ENCODE measurements at regions not wholly inside any gene's neighbourhood (a gene's known extent, or its start where the extent isn't known, plus 50 kb on each side); places are given as distances from the start of the nearest gene placed in this dataset.

DNA sequence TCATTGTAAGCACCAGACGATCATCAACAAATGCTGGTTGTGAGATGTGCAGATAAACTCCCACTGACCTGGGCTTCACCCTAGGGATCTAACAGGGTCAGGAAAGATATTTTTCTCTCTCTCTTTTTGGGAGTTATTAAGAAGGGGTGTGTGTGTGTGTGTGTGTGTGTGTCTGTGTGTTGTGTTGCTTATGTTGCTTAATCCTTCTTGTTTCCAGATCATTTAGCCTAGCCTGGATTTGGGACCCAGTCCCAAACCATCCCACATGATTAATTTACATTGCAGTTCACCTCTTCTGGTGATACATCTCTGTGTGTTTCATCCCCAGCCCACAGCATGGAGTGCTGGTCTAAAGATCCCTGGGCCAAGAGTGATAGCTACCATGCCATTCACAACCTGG, 122.8 kb upstream of the IPO9 start:
- ATAC-seq (no peak), DNase-seq (no peak)
- H3K27me3 ChIP-seq, result no peaks in the 10 kb centered on the region
- H3K36me3 ChIP-seq, result no peaks in the 10 kb centered on the region
- H3K4me1 ChIP-seq, result peaks cover 24 to 29% of the 10 kb centered on the region in 2 donors
- H3K4me3 ChIP-seq, result no peak overlapping the region
- in situ Hi-C loops (cut with MboI; ENCODE audit: low sequenced_read_pairs in 4 of 4), result loop anchor here in 3 of 4 donors (5.0 kb wide), 1 partner anchor 144 kb away; no protein-coding TSS in a partner anchor
- intact Hi-C loops (cut with DNase I; ENCODE audit: low total_unique reads), result no loop called here
- H3K27ac ChIP-seq, result no peak overlapping the region
- no peaks in the 10 kb centered on the region for H3K9me3 ChIP-seq
- no peak for TF ChIP-seq POLR2A (IDR thresholded peaks at IDR 0.05)
- TF ChIP-seq, protein P1, sequence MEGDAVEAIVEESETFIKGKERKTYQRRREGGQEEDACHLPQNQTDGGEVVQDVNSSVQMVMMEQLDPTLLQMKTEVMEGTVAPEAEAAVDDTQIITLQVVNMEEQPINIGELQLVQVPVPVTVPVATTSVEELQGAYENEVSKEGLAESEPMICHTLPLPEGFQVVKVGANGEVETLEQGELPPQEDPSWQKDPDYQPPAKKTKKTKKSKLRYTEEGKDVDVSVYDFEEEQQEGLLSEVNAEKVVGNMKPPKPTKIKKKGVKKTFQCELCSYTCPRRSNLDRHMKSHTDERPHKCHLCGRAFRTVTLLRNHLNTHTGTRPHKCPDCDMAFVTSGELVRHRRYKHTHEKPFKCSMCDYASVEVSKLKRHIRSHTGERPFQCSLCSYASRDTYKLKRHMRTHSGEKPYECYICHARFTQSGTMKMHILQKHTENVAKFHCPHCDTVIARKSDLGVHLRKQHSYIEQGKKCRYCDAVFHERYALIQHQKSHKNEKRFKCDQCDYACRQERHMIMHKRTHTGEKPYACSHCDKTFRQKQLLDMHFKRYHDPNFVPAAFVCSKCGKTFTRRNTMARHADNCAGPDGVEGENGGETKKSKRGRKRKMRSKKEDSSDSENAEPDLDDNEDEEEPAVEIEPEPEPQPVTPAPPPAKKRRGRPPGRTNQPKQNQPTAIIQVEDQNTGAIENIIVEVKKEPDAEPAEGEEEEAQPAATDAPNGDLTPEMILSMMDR (IDR thresholded peaks at IDR 0.05 in 4 of 5, conservative IDR thresholded peaks at IDR 0.05 in 1 of 5), result no peak

DNA sequence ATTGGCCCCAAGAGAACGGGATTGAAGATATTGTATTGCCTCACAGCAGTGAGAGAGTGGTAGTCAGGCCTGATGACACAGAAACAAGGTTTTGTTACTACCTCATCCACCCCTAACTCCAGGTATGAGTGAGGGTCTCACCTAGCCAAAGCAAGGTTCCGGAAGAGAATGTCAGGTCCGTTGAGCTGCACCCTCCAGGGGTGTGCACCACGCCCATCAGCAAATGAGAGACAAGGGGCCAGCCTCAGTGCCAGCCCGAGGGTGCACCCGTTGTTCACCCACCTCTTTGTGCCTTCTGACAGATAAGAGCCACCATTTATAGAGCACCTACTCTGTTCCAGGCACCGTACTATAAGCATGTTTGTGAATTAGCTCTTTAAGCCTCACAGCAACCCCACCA, 121.9 kb upstream of the IPO9 start:
- TF ChIP-seq POLR2A (IDR thresholded peaks at IDR 0.05), result no peak
- TF ChIP-seq, protein P1 (IDR thresholded peaks at IDR 0.05 in 4 of 5, conservative IDR thresholded peaks at IDR 0.05 in 1 of 5), result no peak
- DNase-seq (no peak), ATAC-seq (no peak)
- H3K36me3 ChIP-seq, result no peaks in the 10 kb centered on the region
- no peaks in the 10 kb centered on the region for H3K27me3 ChIP-seq
- intact Hi-C loops (cut with DNase I; ENCODE audit: low total_unique reads), result no loop called here
- no peak overlapping the region for H3K27ac ChIP-seq
- no peaks in the 10 kb centered on the region for H3K9me3 ChIP-seq
- H3K4me3 ChIP-seq, result no peak overlapping the region
- H3K4me1 ChIP-seq, result peaks cover 30 to 37% of the 10 kb centered on the region in 2 donors
- in situ Hi-C loops (cut with MboI; ENCODE audit: low sequenced_read_pairs in 4 of 4), result loop anchor here in 3 of 4 donors (5.0 kb wide), 1 partner anchor 145 kb away; no protein-coding TSS in a partner anchor

DNA sequence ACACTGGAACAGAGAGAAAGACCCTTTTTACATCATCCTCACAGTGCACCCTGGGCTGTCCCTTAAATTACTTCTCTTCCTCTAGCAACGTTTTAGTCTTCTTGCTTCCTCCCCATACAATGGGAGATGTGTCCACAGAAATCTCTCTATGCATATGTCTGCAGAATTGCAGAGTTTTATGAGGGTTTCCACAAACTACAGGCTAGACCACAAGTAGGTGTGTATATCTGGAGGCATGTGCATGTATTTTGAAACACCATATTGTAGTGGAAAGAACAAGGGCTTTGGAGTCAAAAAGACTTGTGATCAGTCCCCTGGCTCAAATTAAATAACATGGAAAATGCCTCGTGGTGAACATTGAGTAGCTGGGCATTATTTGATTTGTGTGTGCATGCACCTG, 121.3 kb upstream of the IPO9 start:
- ATAC-seq (no peak), DNase-seq (no peak)
- Histone ChIP-seq H3K4me3 (no peak overlapping the region), H3K27ac (no peak overlapping the region), H3K36me3 (no peaks in the 10 kb centered on the region), H3K27me3 (no peaks in the 10 kb centered on the region), H3K4me1 (peaks cover 31 to 37% of the 10 kb centered on the region in 2 donors), H3K9me3 (no peaks in the 10 kb centered on the region)
- in situ Hi-C loops (cut with MboI; ENCODE audit: low sequenced_read_pairs in 4 of 4), result loop anchor here in 3 of 4 donors (5.0 kb wide), 1 partner anchor 145 kb away; no protein-coding TSS in a partner anchor
- no peak for TF ChIP-seq POLR2A (IDR thresholded peaks at IDR 0.05)
- TF ChIP-seq, protein P1 (IDR thresholded peaks at IDR 0.05 in 4 of 5, conservative IDR thresholded peaks at IDR 0.05 in 1 of 5), result no peak
- intact Hi-C loops (cut with DNase I; ENCODE audit: low total_unique reads), result no loop called here

DNA sequence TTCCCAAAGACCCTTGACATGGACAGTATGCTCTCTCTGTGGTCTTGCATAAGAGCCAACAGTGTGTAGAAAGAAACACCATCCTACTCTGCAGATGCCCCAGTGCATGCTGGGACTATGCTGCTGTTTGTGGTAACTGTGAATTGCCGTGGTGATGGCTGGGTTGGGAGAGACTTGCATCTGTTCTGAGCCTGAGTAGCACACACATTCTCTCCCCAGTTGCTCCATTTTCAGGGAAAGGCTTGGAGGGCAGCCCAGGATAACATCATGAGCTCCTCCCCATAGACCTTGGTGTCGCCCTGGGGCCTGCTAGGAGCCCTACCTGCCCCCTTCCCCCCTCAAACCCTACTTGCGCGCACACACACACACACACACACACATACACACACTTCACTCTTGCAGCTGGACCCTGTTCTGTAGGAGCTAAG, 120.9 kb upstream of the IPO9 start:
- intact Hi-C loops (cut with DNase I; ENCODE audit: low total_unique reads) (no loop called here), in situ Hi-C loops (cut with MboI; ENCODE audit: low sequenced_read_pairs in 4 of 4) (loop anchor here in 3 of 4 donors (5.0 kb wide), 1 partner anchor 146 kb away; no protein-coding TSS in a partner anchor)
- Histone ChIP-seq H3K4me3 (no peak overlapping the region), H3K27ac (no peak overlapping the region), H3K4me1 (peaks cover 31 to 37% of the 10 kb centered on the region in 2 donors), H3K27me3 (no peaks in the 10 kb centered on the region), H3K9me3 (no peaks in the 10 kb centered on the region), H3K36me3 (no peaks in the 10 kb centered on the region)
- TF ChIP-seq, protein P1 (IDR thresholded peaks at IDR 0.05 in 4 of 5, conservative IDR thresholded peaks at IDR 0.05 in 1 of 5), result no peak
- no peak for TF ChIP-seq POLR2A (IDR thresholded peaks at IDR 0.05)
- ATAC-seq, result no peak
- DNase-seq, result no peak

DNA sequence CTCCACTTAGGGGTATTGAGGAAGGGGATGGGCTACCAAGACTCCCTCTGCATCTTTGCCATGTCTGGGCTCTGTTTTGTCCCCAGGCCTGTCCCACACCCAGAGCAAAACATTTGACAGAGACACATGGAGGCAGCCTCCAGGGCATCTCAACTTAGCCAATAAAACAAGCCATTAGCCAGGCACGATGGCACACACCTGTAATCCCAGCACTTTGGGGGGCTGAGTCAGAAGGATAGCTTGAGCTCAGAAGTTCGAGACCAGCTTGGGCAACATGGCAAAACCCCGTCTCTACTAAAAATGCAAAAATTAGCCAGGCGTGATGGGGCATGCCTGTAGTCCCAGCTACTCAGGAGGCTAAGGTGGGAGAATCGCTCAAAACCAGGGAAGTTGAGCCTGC, 120.3 kb upstream of the IPO9 start:
- in situ Hi-C loops (cut with MboI; ENCODE audit: low sequenced_read_pairs in 4 of 4), result loop anchor here in 3 of 4 donors (5.0 kb wide), 1 partner anchor 146 kb away; no protein-coding TSS in a partner anchor
- H3K27ac ChIP-seq, result no peak overlapping the region

More for the DNA sequence above, 120.3 kb upstream of the IPO9 start:
- no peak for ATAC-seq
- TF ChIP-seq, protein P1 (IDR thresholded peaks at IDR 0.05 in 4 of 5, conservative IDR thresholded peaks at IDR 0.05 in 1 of 5), result no peak
- TF ChIP-seq POLR2A (IDR thresholded peaks at IDR 0.05), result no peak
- Histone ChIP-seq H3K9me3 (no peaks in the 10 kb centered on the region), H3K27me3 (no peaks in the 10 kb centered on the region), H3K36me3 (no peaks in the 10 kb centered on the region), H3K4me3 (no peak overlapping the region), H3K4me1 (peaks cover 31 to 36% of the 10 kb centered on the region in 2 donors)
- no peak for DNase-seq
- intact Hi-C loops (cut with DNase I; ENCODE audit: low total_unique reads), result loop anchor here (1.0 kb wide), 1 partner anchor 85 kb away; no protein-coding TSS in a partner anchor
